Neural cell (in vitro differentiated cells): ENCODE measurements at regions not wholly inside any gene's neighbourhood (a gene's known extent, or its start where the extent isn't known, plus 50 kb on each side); places are given as distances from the start of the nearest gene placed in this dataset.

ENCODE experiments used
- CTCF ChIP-seq: fragments of 450-650 bp; IDR thresholded peaks from 2 replicates; pipeline ENCODE4 v1.5.1; 2014; ENCODE audit warnings: antibody characterized with exemption, mild to moderate bottlenecking, moderate library complexity; ENCODE audit not compliant: poor library complexity, severe bottlenecking
- EP300 ChIP-seq: fragments of 450-650 bp; conservative IDR thresholded peaks from 2 replicates; pipeline ENCODE4 v1.6.1; 2014; ENCODE audit warnings: antibody characterized with exemption, mild to moderate bottlenecking, moderate library complexity; ENCODE audit not compliant: poor library complexity, severe bottlenecking
- MXI1 ChIP-seq: fragments of 450-650 bp; conservative IDR thresholded peaks from 2 replicates; pipeline ENCODE4 v1.6.1; 2014; ENCODE audit warnings: antibody characterized with exemption, mild to moderate bottlenecking; ENCODE audit not compliant: poor library complexity, severe bottlenecking
- POLR2AphosphoS5 ChIP-seq: IDR thresholded peaks from 2 replicates; pipeline ENCODE4 v1.6.1; 2012
- RAD21 ChIP-seq: fragments of 450-650 bp; conservative IDR thresholded peaks from 2 replicates; pipeline ENCODE4 v1.6.1; 2014; ENCODE audit warnings: antibody characterized with exemption, mild to moderate bottlenecking, moderate library complexity
- TAF1 ChIP-seq: IDR thresholded peaks from 2 replicates; pipeline ENCODE4 v1.6.1; 2012; ENCODE audit warnings: low read depth

GRCh38 chr7:98040626-98041360, 50.8 kb upstream of the OCM2 start:
- TF ChIP-seq MXI1 (no peak), CTCF (no peak), TAF1 (no peak), RAD21 (no peak), EP300 (no peak), POLR2AphosphoS5 (no peak)
